ENCODE measurements at regions not wholly inside any gene's neighbourhood (a gene's known extent, or its start where the extent isn't known, plus 50 kb on each side); places are given as distances from the start of the nearest gene placed in this dataset.

GRCh38 chrX:128457674-128458073, 405.5 kb upstream of the ACTRT1 start:
- Histone ChIP-seq H3K36me3 (no peaks in the 10 kb centered on the region), H3K4me1 (no peaks in the 10 kb centered on the region), H3K27me3 (no peaks in the 10 kb centered on the region), H3K4me3 (no peak overlapping the region), H3K27ac (no peak overlapping the region), H3K9me3 (no peaks in the 10 kb centered on the region)
- DNase-seq = no peak
- intact Hi-C loops (cut with DNase I) = no loop called here
- TF ChIP-seq POLR2AphosphoS5 (IDR thresholded peaks at IDR 0.05) (no peak), EP300 (IDR thresholded peaks at IDR 0.05) (no peak), POLR2A (IDR thresholded peaks at IDR 0.05) (no peak)
- WGBS, 2 donors = 74 to 76% methylated on average over 2 of the region's 2 CpGs

DNA sequence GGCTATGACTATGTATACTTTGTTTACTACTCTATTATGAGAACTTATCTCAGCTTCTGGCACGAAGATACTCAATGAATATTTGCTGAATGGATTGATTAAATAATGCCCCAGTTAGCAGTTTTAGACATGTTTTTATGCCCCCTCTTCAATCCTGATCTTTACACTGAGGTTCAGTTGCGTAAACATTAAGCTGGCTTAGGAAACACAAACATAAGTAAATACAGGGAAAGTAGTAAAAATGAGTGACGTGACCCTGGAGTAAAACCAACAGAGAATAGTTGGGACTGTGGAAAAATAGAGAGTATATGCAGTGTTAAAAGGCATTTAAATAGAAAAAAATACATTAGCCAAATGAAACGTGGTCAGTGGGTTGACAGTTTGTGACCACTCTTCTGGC, 387.0 kb upstream of the ACTRT1 start:
- no peak for DNase-seq
- 15 to 53% methylated on average over 4 of the region's 4 CpGs for WGBS, 2 donors
- Histone ChIP-seq H3K27me3 (no peaks in the 10 kb centered on the region), H3K4me3 (no peak overlapping the region), H3K36me3 (no peaks in the 10 kb centered on the region), H3K27ac (no peak overlapping the region), H3K4me1 (no peaks in the 10 kb centered on the region), H3K9me3 (no peaks in the 10 kb centered on the region)
- intact Hi-C loops (cut with DNase I) = no loop called here
- TF ChIP-seq EP300 (IDR thresholded peaks at IDR 0.05) (no peak), POLR2AphosphoS5 (IDR thresholded peaks at IDR 0.05) (no peak), POLR2A (IDR thresholded peaks at IDR 0.05) (no peak)
- TF ChIP-seq, protein P1, sequence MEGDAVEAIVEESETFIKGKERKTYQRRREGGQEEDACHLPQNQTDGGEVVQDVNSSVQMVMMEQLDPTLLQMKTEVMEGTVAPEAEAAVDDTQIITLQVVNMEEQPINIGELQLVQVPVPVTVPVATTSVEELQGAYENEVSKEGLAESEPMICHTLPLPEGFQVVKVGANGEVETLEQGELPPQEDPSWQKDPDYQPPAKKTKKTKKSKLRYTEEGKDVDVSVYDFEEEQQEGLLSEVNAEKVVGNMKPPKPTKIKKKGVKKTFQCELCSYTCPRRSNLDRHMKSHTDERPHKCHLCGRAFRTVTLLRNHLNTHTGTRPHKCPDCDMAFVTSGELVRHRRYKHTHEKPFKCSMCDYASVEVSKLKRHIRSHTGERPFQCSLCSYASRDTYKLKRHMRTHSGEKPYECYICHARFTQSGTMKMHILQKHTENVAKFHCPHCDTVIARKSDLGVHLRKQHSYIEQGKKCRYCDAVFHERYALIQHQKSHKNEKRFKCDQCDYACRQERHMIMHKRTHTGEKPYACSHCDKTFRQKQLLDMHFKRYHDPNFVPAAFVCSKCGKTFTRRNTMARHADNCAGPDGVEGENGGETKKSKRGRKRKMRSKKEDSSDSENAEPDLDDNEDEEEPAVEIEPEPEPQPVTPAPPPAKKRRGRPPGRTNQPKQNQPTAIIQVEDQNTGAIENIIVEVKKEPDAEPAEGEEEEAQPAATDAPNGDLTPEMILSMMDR (IDR thresholded peaks at IDR 0.05) = no peak

DNA sequence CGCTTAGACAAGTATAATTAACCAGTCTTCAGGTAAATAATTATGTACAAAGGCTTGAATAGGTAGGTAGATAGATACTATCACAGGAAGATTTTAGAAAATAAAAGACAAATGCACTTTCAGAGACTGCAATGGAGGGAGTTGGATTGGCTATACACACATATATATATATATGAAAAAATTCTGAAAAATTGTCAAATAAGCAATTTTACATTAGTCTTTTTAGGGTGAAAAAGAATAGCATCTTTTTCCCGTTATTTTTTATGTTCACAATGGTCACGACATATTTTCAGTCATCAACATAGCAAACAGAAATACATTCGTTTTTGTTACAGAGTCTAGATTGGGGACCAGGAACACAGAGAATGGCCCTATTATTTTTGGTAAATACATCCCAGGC, 385.9 kb upstream of the ACTRT1 start:
- H3K4me1 ChIP-seq = no peaks in the 10 kb centered on the region
- no peak overlapping the region for H3K27ac ChIP-seq
- no peak overlapping the region for H3K4me3 ChIP-seq
- DNase-seq = no peak
- intact Hi-C loops (cut with DNase I) = no loop called here
- TF ChIP-seq POLR2AphosphoS5 (IDR thresholded peaks at IDR 0.05) = no peak
- TF ChIP-seq POLR2A (IDR thresholded peaks at IDR 0.05) = no peak
- TF ChIP-seq EP300 (IDR thresholded peaks at IDR 0.05) = no peak
- TF ChIP-seq, protein P1 (IDR thresholded peaks at IDR 0.05) = no peak
- no peaks in the 10 kb centered on the region for H3K36me3 ChIP-seq
- H3K27me3 ChIP-seq = no peaks in the 10 kb centered on the region
- 82 to 86% methylated on average over 4 of the region's 4 CpGs for WGBS, 2 donors
- H3K9me3 ChIP-seq = no peaks in the 10 kb centered on the region

DNA sequence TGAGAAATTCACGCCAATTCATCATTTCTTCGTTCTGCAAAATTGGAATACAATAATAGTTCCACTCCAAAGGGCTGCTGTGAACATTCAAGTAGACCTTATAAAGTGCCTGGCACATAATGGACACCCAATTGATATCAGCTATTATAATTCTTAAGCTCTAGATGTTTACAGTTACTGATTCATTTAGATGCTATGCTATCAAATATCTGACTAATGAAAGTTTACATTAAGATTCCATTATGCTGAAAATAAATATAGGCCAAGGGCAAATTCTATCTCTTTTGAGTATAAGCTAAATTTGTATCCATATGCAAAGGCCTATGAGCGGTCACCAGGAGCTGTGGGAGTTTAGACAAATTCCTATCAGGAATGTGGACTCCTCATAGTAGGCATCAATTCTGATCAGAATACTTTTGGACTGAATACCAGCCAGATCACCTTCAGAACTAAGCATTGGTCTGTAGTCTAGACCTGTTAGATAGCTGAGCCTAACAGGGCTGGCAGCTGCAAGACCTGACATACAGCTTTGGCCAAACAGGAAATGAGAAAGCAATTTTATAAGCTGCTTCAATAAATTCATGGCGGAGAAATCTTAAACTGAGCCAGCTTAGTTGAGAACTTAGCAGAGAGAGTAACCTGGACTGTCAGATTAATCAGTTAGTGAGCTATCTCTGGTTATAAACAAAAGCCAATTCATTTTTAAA, 384.3 kb upstream of the ACTRT1 start:
- Histone ChIP-seq H3K4me3 (no peak overlapping the region), H3K27ac (no peak overlapping the region), H3K36me3 (no peaks in the 10 kb centered on the region), H3K9me3 (no peaks in the 10 kb centered on the region), H3K4me1 (no peaks in the 10 kb centered on the region), H3K27me3 (no peaks in the 10 kb centered on the region)
- intact Hi-C loops (cut with DNase I) = no loop called here
- WGBS, 2 donors = 75 to 78% methylated on average over 4 of the region's 4 CpGs
- no peak for TF ChIP-seq POLR2A (IDR thresholded peaks at IDR 0.05)
- no peak for TF ChIP-seq POLR2AphosphoS5 (IDR thresholded peaks at IDR 0.05)
- TF ChIP-seq EP300 (IDR thresholded peaks at IDR 0.05) = no peak
- TF ChIP-seq, protein P1 (IDR thresholded peaks at IDR 0.05) = no peak
- DNase-seq = no peak

- no peak for TF ChIP-seq POLR2AphosphoS5 (IDR thresholded peaks at IDR 0.05)
- TF ChIP-seq EP300 (IDR thresholded peaks at IDR 0.05) = no peak
- TF ChIP-seq, protein P1 (IDR thresholded peaks at IDR 0.05) = no peak
- TF ChIP-seq POLR2A (IDR thresholded peaks at IDR 0.05) = no peak
- H3K27me3 ChIP-seq = no peaks in the 10 kb centered on the region
- H3K9me3 ChIP-seq = no peaks in the 10 kb centered on the region
- H3K4me1 ChIP-seq = no peaks in the 10 kb centered on the region
- intact Hi-C loops (cut with DNase I) = no loop called here
- no peak for DNase-seq
- no peaks in the 10 kb centered on the region for H3K36me3 ChIP-seq
- H3K4me3 ChIP-seq = no peak overlapping the region
- H3K27ac ChIP-seq = no peak overlapping the region
These were observed 373.3 kb upstream of the ACTRT1 start for GRCh38 chrX:128425546-128425945.

All from sigmoid colon (tissue), 6 donors.